HepG2 (cell line): ENCODE measurements at regions not wholly inside any gene's neighbourhood (a gene's known extent, or its start where the extent isn't known, plus 50 kb on each side); places are given as distances from the start of the nearest gene placed in this dataset.

Experiments used
- ATAC-seq: fragments of 200-7000 bp; cut with Tn5 transposase; 3 replicates; pipeline ENCODE4 v1.9.1; 2020; ENCODE audit warnings: mild to moderate bottlenecking, moderate library complexity
- BruUV-seq: library from RNA; stranded (reverse); fragments of 400-500 nt; replicated peaks from 2 replicates; lab custom pipeline; 2021; lab: Mats Ljungman, UMichigan
- CTCF ChIA-PET: fragments of 300-600 bp; formaldehyde crosslinking; extraction: SDS; loops from one replicate; lab custom pipeline; 2021; ENCODE audit warnings: low total read pairs, inconsistent platforms, low intra/inter-chr PET ratio; lab: Yijun Ruan, JAX
- POLR2A ChIA-PET: fragments of 350-600 bp; sonication (Branson Sonifier 250); formaldehyde crosslinking; loops from one replicate; lab custom pipeline; 2020; ENCODE audit warnings: antibody characterized with exemption, inconsistent platforms; lab: Yijun Ruan, JAX
- DNase-seq: peaks from one replicate; pipeline ENCODE4 v3.0.0-alpha.2; 2015; ENCODE audit warnings: low spot score
- FAIRE-seq: peaks from 3 replicates; lab custom pipeline; 2011; peaks lifted over from hg19 to GRCh38; lab: Jason Lieb, UNC
- H2AFZ ChIP-seq: one replicate; pipeline ENCODE4 v1.6.1; 2011; ENCODE audit warnings: low read length, inconsistent platforms
- H3K27ac ChIP-seq: fragments of 300-600 bp; 3 replicates; pipeline ENCODE4 v1.8.0; 2011; ENCODE audit warnings: mixed run types, mild to moderate bottlenecking, mixed read lengths, low read length, inconsistent platforms; ENCODE audit not compliant: insufficient read depth; ENCODE audit errors: extremely low read length
- H3K27me3 ChIP-seq, 2 experiments: fragments of 200-600 bp in 1 of 2; 2 replicates in 1 of 2; 3 replicates in 1 of 2; pipeline versions ENCODE4 v1.6.0 to v1.8.0; 2011; ENCODE audit warnings: low read length in 2 of 2, mild to moderate bottlenecking in 2 of 2, moderate library complexity in 2 of 2, inconsistent platforms in 1 of 2; ENCODE audit not compliant: insufficient read depth in 2 of 2, control insufficient read depth in 1 of 2
- H3K36me3 ChIP-seq, 2 experiments: fragments of 200-600 bp in 1 of 2; replicated peaks in 1 of 2; 2 replicates in 1 of 2; 3 replicates in 1 of 2; pipeline versions ENCODE4 v1.5.1 to v1.8.0; 2011; ENCODE audit warnings: low read length in 2 of 2, inconsistent platforms in 1 of 2; ENCODE audit not compliant: insufficient read depth in 2 of 2, control insufficient read depth in 1 of 2
- H3K4me1 ChIP-seq: 2 replicates; pipeline ENCODE4 v1.5.1; 2012; ENCODE audit warnings: low read length, inconsistent platforms; ENCODE audit not compliant: insufficient read depth
- H3K4me2 ChIP-seq: 2 replicates; pipeline ENCODE4 v1.6.0; 2011; ENCODE audit warnings: low read depth, low read length, inconsistent platforms
- H3K4me3 ChIP-seq, 3 experiments: fragments of 200-600 bp in 1 of 3; sonication (generic), shearing (Covaris generic) in 1 of 3; replicated peaks in 1 of 3; 2 replicates each; pipeline ENCODE4 v1.5.1; 2011 to 2016; ENCODE audit warnings: low read length in 3 of 3, inconsistent platforms in 2 of 3, low read depth in 2 of 3, mild to moderate bottlenecking in 2 of 3, control low read depth in 1 of 3, mixed read lengths in 1 of 3; ENCODE audit not compliant: insufficient read depth in 1 of 3
- H3K79me2 ChIP-seq: one replicate; pipeline ENCODE4 v1.6.1; 2011; ENCODE audit warnings: low read length, inconsistent platforms; ENCODE audit not compliant: insufficient read depth
- H3K9ac ChIP-seq: 2 replicates; pipeline ENCODE4 v1.6.0; 2011; ENCODE audit warnings: mild to moderate bottlenecking, low read depth, low read length, inconsistent platforms; ENCODE audit not compliant: insufficient read depth
- H3K9me3 ChIP-seq: 2 replicates; pipeline ENCODE4 v1.5.1; 2012; ENCODE audit warnings: mild to moderate bottlenecking, low read length
- H4K20me1 ChIP-seq: 2 replicates; pipeline ENCODE4 v1.6.0; 2011; ENCODE audit warnings: inconsistent platforms, mild to moderate bottlenecking, low read length, moderate library complexity; ENCODE audit not compliant: insufficient read depth
- MAFF ChIP-seq: IDR thresholded peaks from 2 replicates; pipeline ENCODE4 v1.6.1; 2011; ENCODE audit warnings: low read depth, low read length, improper control_type of control experiment
- MAFK ChIP-seq, 2 experiments: IDR thresholded peaks in 1 of 2; conservative IDR thresholded peaks in 1 of 2; 2 replicates each; pipeline ENCODE4 v1.6.1; 2011; ENCODE audit warnings: improper control_type of control experiment in 2 of 2, low read length in 2 of 2
- WGBS: methylation state at CpG from one replicate; pipeline ENCODE4 v1.1.6; 2017; ENCODE audit warnings: low lambda C conversion rate; 5-methylcytosine and 5-hydroxymethylcytosine counted together
- in situ Hi-C: cut with HindIII; loops from 2 replicates; pipeline ENCODE4 v1.10.0; 2017; ENCODE audit warnings: low pct_unique_long_range_greater_than_20kb; ENCODE audit not compliant: extremely low pct_ligation_motif_present
- intact Hi-C: fragments of 100-400 bp; cut with micrococcal nuclease; formaldehyde crosslinking; loops from one replicate; pipeline ENCODE4 v1.10.0; 2022; ENCODE audit not compliant: unreplicated experiment
- TF ChIP-seq, protein P1 (sequence below): fragments of 450-650 bp; IDR thresholded peaks from 2 replicates; pipeline ENCODE4 v1.6.1; 2016
- TF ChIP-seq, protein P2 (sequence below): sonication (generic); formaldehyde crosslinking; IDR thresholded peaks from 2 replicates; pipeline ENCODE4 v1.4.0; 2020; ENCODE audit warnings: missing genetic modification reagents, mild to moderate bottlenecking, borderline replicate concordance

DNA sequence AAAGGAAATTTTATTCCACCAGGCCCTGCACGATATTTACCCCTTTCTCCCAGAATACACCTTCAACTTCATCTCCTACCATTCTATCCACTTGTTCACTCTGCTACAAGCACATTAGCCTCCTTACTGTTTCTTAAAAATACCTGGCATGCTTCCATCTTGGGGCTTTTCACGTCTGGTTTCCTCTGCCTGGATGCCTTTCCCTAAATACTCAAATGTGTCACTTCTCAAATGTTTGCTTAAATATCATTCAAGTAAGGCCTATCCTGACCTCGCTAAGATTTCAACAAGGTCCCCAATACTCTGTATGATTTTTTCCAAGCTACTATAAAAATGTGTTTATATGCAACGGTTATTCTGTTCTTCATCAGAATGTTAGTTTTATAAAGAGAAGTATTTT, 433.0 kb upstream of the CHAC2 start (continued):
- TF ChIP-seq, protein P1, sequence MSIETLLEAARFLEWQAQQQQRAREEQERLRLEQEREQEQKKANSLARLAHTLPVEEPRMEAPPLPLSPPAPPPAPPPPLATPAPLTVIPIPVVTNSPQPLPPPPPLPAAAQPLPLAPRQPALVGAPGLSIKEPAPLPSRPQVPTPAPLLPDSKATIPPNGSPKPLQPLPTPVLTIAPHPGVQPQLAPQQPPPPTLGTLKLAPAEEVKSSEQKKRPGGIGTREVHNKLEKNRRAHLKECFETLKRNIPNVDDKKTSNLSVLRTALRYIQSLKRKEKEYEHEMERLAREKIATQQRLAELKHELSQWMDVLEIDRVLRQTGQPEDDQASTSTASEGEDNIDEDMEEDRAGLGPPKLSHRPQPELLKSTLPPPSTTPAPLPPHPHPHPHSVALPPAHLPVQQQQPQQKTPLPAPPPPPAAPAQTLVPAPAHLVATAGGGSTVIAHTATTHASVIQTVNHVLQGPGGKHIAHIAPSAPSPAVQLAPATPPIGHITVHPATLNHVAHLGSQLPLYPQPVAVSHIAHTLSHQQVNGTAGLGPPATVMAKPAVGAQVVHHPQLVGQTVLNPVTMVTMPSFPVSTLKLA, result no peak

DNA sequence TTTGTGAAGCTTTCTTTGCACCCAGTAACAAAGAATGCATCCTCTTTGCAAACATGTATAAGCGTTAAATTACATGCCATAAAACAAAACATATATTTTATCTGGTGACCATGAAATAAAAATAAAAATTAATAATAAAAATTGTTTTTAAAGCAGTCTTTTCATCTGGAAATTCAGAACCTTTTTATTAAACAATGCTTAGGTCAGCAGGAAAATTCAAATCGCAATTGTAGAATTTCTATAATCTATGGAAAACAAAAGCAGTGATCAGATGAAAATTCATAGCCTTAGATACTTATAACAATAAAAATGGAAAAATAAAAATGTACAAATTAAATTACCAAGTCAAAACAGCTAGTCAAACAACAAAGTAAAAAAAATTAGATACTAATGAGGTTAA, 435.9 kb upstream of the CHAC2 start:
- no peaks in the 10 kb centered on the region for H3K9me3 ChIP-seq
- no peak overlapping the region for H2AFZ ChIP-seq
- POLR2A ChIA-PET, result no interaction called here
- H3K79me2 ChIP-seq, result no peaks in the 10 kb centered on the region
- no peak for DNase-seq
- H3K36me3 ChIP-seq, result no peaks in the 10 kb centered on the region
- H3K9ac ChIP-seq, result no peak overlapping the region
- H3K4me1 ChIP-seq, result no peaks in the 10 kb centered on the region
- FAIRE-seq, result no peak
- no peaks in the 10 kb centered on the region for H4K20me1 ChIP-seq
- H3K27ac ChIP-seq, result no peak overlapping the region
- BruUV-seq, result no TSS peak
- intact Hi-C loops, result no loop called here
- under 1% methylated on average over 2 of the region's 2 CpGs for WGBS
- in situ Hi-C loops, result no loop called here
- no peak overlapping the region for H3K4me3 ChIP-seq
- H3K4me2 ChIP-seq, result no peak overlapping the region
- TF ChIP-seq, protein P2, sequence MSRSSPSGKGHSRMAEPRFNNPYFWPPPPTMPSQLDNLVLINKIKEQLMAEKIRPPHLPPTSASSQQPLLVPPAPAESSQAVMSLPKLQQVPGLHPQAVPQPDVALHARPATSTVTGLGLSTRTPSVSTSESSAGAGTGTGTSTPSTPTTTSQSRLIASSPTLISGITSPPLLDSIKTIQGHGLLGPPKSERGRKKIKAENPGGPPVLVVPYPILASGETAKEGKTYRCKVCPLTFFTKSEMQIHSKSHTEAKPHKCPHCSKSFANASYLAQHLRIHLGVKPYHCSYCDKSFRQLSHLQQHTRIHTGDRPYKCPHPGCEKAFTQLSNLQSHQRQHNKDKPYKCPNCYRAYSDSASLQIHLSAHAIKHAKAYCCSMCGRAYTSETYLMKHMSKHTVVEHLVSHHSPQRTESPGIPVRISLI, result no peak
- TF ChIP-seq MAFK (conservative IDR thresholded peaks at IDR 0.05 in 1 of 2, IDR thresholded peaks at IDR 0.05 in 1 of 2; ENCODE audit: low read length in 2 of 2) (peak; percentile 70 to 91; a peak in 3 of 4 replicates), MAFF (peak; percentile 72; the same call in 1 of the 2 replicates)
- TF ChIP-seq, all 625 proteins: peak for 2
- ATAC-seq, result no peak
- CTCF ChIA-PET, result no interaction called here
- no peaks in the 10 kb centered on the region for H3K27me3 ChIP-seq
